ENCODE measurements at regions not wholly inside any gene's neighbourhood (a gene's known extent, or its start where the extent isn't known, plus 50 kb on each side); places are given as distances from the start of the nearest gene placed in this dataset.
A peak's percentile ranks its signal among the peaks of the same experiment; 100 is the strongest.
"Not testable (repeated sequence)": the region's sequence is repeated elsewhere in the genome, so short reads cannot be mapped to it uniquely, and the experiment has no call there.

GRCh38 chr9:129548571-129549135 is 72.2 kb downstream of the C9orf50 start:
- Mint-ChIP-seq H3K27me3 (ENCODE audit: low read depth) (no peaks in the 10 kb centered on the region), H3K9me3 (no peaks in the 10 kb centered on the region), H3K4me1 (peaks cover 30% of the 10 kb centered on the region), H3K36me3 (ENCODE audit: low read depth) (no peaks in the 10 kb centered on the region), H3K27ac (ENCODE audit: unreplicated experiment) (no peak overlapping the region), H3K4me3 (peak overlapping the region; percentile 88)
- DNase-seq (ENCODE audit: low read depth, low spot score) = no peak
- TF ChIP-seq, protein P1, sequence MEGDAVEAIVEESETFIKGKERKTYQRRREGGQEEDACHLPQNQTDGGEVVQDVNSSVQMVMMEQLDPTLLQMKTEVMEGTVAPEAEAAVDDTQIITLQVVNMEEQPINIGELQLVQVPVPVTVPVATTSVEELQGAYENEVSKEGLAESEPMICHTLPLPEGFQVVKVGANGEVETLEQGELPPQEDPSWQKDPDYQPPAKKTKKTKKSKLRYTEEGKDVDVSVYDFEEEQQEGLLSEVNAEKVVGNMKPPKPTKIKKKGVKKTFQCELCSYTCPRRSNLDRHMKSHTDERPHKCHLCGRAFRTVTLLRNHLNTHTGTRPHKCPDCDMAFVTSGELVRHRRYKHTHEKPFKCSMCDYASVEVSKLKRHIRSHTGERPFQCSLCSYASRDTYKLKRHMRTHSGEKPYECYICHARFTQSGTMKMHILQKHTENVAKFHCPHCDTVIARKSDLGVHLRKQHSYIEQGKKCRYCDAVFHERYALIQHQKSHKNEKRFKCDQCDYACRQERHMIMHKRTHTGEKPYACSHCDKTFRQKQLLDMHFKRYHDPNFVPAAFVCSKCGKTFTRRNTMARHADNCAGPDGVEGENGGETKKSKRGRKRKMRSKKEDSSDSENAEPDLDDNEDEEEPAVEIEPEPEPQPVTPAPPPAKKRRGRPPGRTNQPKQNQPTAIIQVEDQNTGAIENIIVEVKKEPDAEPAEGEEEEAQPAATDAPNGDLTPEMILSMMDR (conservative IDR thresholded peaks at IDR 0.05) = no peak

GRCh38 chr9:129547869-129548570 is 72.9 kb downstream of the C9orf50 start:
- TF ChIP-seq, protein P1 (conservative IDR thresholded peaks at IDR 0.05) = no peak
- H3K36me3 Mint-ChIP-seq (ENCODE audit: low read depth) = no peaks in the 10 kb centered on the region
- H3K27ac Mint-ChIP-seq (ENCODE audit: unreplicated experiment) = no peak overlapping the region
- peaks cover 30% of the 10 kb centered on the region for H3K4me1 Mint-ChIP-seq
- peak overlapping the region; percentile 49 for H3K4me3 Mint-ChIP-seq
- H3K9me3 Mint-ChIP-seq = no peaks in the 10 kb centered on the region
- no peak for DNase-seq (ENCODE audit: low read depth, low spot score)
- H3K27me3 Mint-ChIP-seq (ENCODE audit: low read depth) = no peaks in the 10 kb centered on the region

GRCh38 chr9:129547063-129547462 is 73.8 kb downstream of the C9orf50 start:
- H3K27ac Mint-ChIP-seq (ENCODE audit: unreplicated experiment) = no peak overlapping the region
- H3K4me1 Mint-ChIP-seq = peaks cover 27% of the 10 kb centered on the region
- no peaks in the 10 kb centered on the region for H3K36me3 Mint-ChIP-seq (ENCODE audit: low read depth)
- no peaks in the 10 kb centered on the region for H3K27me3 Mint-ChIP-seq (ENCODE audit: low read depth)
- no peak for DNase-seq (ENCODE audit: low read depth, low spot score)
- no peaks in the 10 kb centered on the region for H3K9me3 Mint-ChIP-seq
- TF ChIP-seq, protein P1 (conservative IDR thresholded peaks at IDR 0.05) = no peak
- peak overlapping the region; percentile 57 for H3K4me3 Mint-ChIP-seq

- not testable (repeated sequence) for H3K36me3 Mint-ChIP-seq (ENCODE audit: low read depth); H3K9me3 Mint-ChIP-seq; DNase-seq (ENCODE audit: low read depth, low spot score); H3K4me3 Mint-ChIP-seq; H3K27ac Mint-ChIP-seq (ENCODE audit: unreplicated experiment); H3K27me3 Mint-ChIP-seq (ENCODE audit: low read depth)
- peaks cover 23% of the 10 kb centered on the region for H3K4me1 Mint-ChIP-seq
Observed at GRCh38 chr9:129545876-129546275, 75.0 kb downstream of the C9orf50 start.

- no peak overlapping the region for H3K4me3 Mint-ChIP-seq
- H3K9me3 Mint-ChIP-seq = no peaks in the 10 kb centered on the region
- no peak overlapping the region for H3K27ac Mint-ChIP-seq (ENCODE audit: unreplicated experiment)
- no peaks in the 10 kb centered on the region for H3K27me3 Mint-ChIP-seq (ENCODE audit: low read depth)
- TF ChIP-seq, protein P1 (conservative IDR thresholded peaks at IDR 0.05) = no peak
- no peaks in the 10 kb centered on the region for H3K36me3 Mint-ChIP-seq (ENCODE audit: low read depth)
- peaks cover 18% of the 10 kb centered on the region for H3K4me1 Mint-ChIP-seq
- DNase-seq (ENCODE audit: low read depth, low spot score) = no peak
Observed at GRCh38 chr9:129544761-129545160, 76.1 kb downstream of the C9orf50 start.

DNA sequence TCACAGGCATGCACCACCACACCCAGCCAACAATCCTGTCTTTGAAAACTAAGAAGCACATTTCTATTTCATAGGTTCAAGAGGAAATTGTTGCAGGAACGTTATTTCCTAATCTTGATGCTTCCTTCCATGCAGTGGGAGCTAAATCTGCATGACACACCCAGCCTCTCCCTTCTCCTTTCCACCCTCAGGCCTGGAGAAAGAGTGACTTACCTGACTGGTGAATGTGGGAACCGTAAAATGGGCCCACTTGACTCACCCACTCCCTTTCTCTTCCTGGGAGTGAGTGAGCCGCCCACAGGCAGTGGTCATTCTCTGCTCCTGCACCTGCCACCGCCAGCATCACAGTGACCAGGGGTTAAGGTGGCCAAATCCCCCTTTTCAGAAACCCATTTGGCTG is 78.2 kb downstream of the C9orf50 start:
- Mint-ChIP-seq H3K27ac (ENCODE audit: unreplicated experiment) (no peak overlapping the region), H3K4me3 (no peak overlapping the region), H3K4me1 (peaks cover 7% of the 10 kb centered on the region), H3K9me3 (peaks cover 5% of the 10 kb centered on the region), H3K36me3 (ENCODE audit: low read depth) (peaks cover 6% of the 10 kb centered on the region), H3K27me3 (ENCODE audit: low read depth) (no peaks in the 10 kb centered on the region)
- TF ChIP-seq, protein P1 (conservative IDR thresholded peaks at IDR 0.05) = no peak
- no peak for DNase-seq (ENCODE audit: low read depth, low spot score)
